ENCODE measurements at regions not wholly inside any gene's neighbourhood (a gene's known extent, or its start where the extent isn't known, plus 50 kb on each side); places are given as distances from the start of the nearest gene placed in this dataset.

- H3K4me1 Mint-ChIP-seq (ENCODE audit: low read depth) = peaks cover 18% of the 10 kb centered on the region
- intact Hi-C loops (cut with micrococcal nuclease) = no loop called here
- no peaks in the 10 kb centered on the region for H3K27me3 Mint-ChIP-seq (ENCODE audit: low read depth)
- DNase-seq = no peak
- H3K36me3 Mint-ChIP-seq (ENCODE audit: low read depth) = no peaks in the 10 kb centered on the region
- H3K27ac Mint-ChIP-seq = no peak overlapping the region
- CTCF ChIA-PET = no interaction called here
- no peaks in the 10 kb centered on the region for H3K9me3 Mint-ChIP-seq
- no peak overlapping the region for H3K4me3 Mint-ChIP-seq
Measured at GRCh38 chr12:89892436-89892835, 183.8 kb upstream of the ATP2B1 start.

GRCh38 chr12:89891933-89892332 lies 183.3 kb upstream of the ATP2B1 start:
- Mint-ChIP-seq H3K4me1 (ENCODE audit: low read depth) (peaks cover 13% of the 10 kb centered on the region), H3K9me3 (no peaks in the 10 kb centered on the region), H3K27ac (no peak overlapping the region), H3K27me3 (ENCODE audit: low read depth) (no peaks in the 10 kb centered on the region), H3K36me3 (ENCODE audit: low read depth) (no peaks in the 10 kb centered on the region), H3K4me3 (no peak overlapping the region)
- intact Hi-C loops (cut with micrococcal nuclease) = no loop called here
- CTCF ChIA-PET = no interaction called here
- DNase-seq = no peak

GRCh38 chr12:89890161-89890560 lies 181.5 kb upstream of the ATP2B1 start:
- H3K27me3 Mint-ChIP-seq (ENCODE audit: low read depth) = no peaks in the 10 kb centered on the region
- intact Hi-C loops (cut with micrococcal nuclease) = no loop called here
- CTCF ChIA-PET = no interaction called here
- no peak overlapping the region for H3K27ac Mint-ChIP-seq
- DNase-seq = no peak
- H3K9me3 Mint-ChIP-seq = no peaks in the 10 kb centered on the region
- H3K4me3 Mint-ChIP-seq = no peak overlapping the region
- H3K4me1 Mint-ChIP-seq (ENCODE audit: low read depth) = peaks cover 12% of the 10 kb centered on the region
- H3K36me3 Mint-ChIP-seq (ENCODE audit: low read depth) = no peaks in the 10 kb centered on the region

GRCh38 chr12:89889062-89889461 lies 180.4 kb upstream of the ATP2B1 start:
- CTCF ChIA-PET = no interaction called here
- intact Hi-C loops (cut with micrococcal nuclease) = loop anchor here (10.0 kb wide), 1 partner anchor 396 kb away; no protein-coding TSS in a partner anchor
- Mint-ChIP-seq H3K36me3 (ENCODE audit: low read depth) (no peaks in the 10 kb centered on the region), H3K27me3 (ENCODE audit: low read depth) (no peaks in the 10 kb centered on the region), H3K9me3 (no peaks in the 10 kb centered on the region), H3K4me1 (ENCODE audit: low read depth) (peaks cover 6% of the 10 kb centered on the region), H3K27ac (no peak overlapping the region), H3K4me3 (no peak overlapping the region)
- no peak for DNase-seq

DNA sequence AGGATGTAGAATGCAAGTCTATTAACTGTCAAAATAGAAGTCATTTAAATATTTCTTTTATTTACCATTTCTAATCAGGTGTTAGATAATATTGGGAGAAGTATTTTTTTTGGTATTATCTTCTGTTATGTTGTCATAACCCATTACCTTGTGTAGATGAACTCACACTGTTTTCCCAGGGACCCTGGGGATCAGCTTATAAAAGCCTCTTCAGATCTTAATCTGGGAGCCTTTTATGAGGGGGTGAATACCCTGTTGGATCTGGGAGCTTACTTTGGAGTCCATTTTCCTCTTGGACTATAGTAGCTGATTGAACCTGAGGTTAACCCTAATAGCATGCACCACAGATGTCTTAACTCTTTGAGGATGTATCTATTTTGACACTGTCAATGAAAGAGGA lies 176.3 kb upstream of the ATP2B1 start:
- Mint-ChIP-seq H3K27ac (no peak overlapping the region), H3K27me3 (ENCODE audit: low read depth) (no peaks in the 10 kb centered on the region), H3K4me3 (no peak overlapping the region), H3K36me3 (ENCODE audit: low read depth) (peaks cover 2% of the 10 kb centered on the region), H3K9me3 (no peaks in the 10 kb centered on the region), H3K4me1 (ENCODE audit: low read depth) (peaks cover 34% of the 10 kb centered on the region)
- CTCF ChIA-PET = interaction anchor here (0.5 to 1.2 kb wide), 2 partner anchors 47 to 50 kb away, joined by 3 read pairs; no protein-coding TSS in a partner anchor
- no peak for DNase-seq
- intact Hi-C loops (cut with micrococcal nuclease) = loop anchor here (5.0 to 10.0 kb wide), 4 partner anchors 288 to 723 kb away; partner anchors contain the start of gene DUSP6

DNA sequence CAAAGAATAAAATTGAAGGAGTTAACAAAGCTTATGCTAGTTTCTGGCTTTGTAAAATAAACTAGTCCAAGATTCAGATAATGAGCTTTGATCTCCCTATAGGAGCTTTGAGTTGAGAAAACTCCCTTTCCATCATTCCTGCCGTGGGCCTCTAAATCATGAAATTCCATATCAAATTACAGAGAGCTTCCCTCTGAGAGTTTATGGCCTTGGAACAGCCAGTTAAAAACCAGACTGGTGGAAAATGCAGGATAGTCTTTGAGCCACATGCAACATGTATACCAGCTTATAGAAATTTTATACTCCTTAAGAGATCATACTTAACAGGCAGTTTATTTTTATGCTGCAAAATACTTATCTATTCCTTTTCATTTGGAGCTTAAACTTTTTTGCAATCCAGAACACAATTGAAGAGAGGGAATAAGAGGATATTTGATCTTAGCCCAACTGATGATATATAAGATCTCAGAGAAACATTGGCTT lies 175.8 kb upstream of the ATP2B1 start:
- CTCF ChIA-PET = interaction anchor here (1.2 kb wide), 1 partner anchor 46 kb away, joined by 3 read pairs; no protein-coding TSS in a partner anchor
- peaks cover 2% of the 10 kb centered on the region for H3K36me3 Mint-ChIP-seq (ENCODE audit: low read depth)
- peaks cover 36% of the 10 kb centered on the region for H3K4me1 Mint-ChIP-seq (ENCODE audit: low read depth)
- H3K27me3 Mint-ChIP-seq (ENCODE audit: low read depth) = no peaks in the 10 kb centered on the region
- H3K27ac Mint-ChIP-seq = no peak overlapping the region
- no peak overlapping the region for H3K4me3 Mint-ChIP-seq
- H3K9me3 Mint-ChIP-seq = no peaks in the 10 kb centered on the region
- DNase-seq = no peak
- intact Hi-C loops (cut with micrococcal nuclease) = loop anchor here (5.0 to 10.0 kb wide), 4 partner anchors 287 to 722 kb away; partner anchors contain the start of gene DUSP6

GRCh38 chr12:89883630-89884389 lies 175.2 kb upstream of the ATP2B1 start:
- CTCF ChIA-PET = no interaction called here
- H3K27me3 Mint-ChIP-seq (ENCODE audit: low read depth) = no peaks in the 10 kb centered on the region
- H3K4me1 Mint-ChIP-seq (ENCODE audit: low read depth) = peaks cover 40% of the 10 kb centered on the region
- DNase-seq = no peak
- peaks cover 2% of the 10 kb centered on the region for H3K36me3 Mint-ChIP-seq (ENCODE audit: low read depth)
- intact Hi-C loops (cut with micrococcal nuclease) = loop anchor here (2.0 to 10.0 kb wide), 5 partner anchors 287 to 722 kb away; partner anchors contain the start of gene DUSP6
- no peak overlapping the region for H3K4me3 Mint-ChIP-seq
- H3K27ac Mint-ChIP-seq = no peak overlapping the region
- no peaks in the 10 kb centered on the region for H3K9me3 Mint-ChIP-seq

DNA sequence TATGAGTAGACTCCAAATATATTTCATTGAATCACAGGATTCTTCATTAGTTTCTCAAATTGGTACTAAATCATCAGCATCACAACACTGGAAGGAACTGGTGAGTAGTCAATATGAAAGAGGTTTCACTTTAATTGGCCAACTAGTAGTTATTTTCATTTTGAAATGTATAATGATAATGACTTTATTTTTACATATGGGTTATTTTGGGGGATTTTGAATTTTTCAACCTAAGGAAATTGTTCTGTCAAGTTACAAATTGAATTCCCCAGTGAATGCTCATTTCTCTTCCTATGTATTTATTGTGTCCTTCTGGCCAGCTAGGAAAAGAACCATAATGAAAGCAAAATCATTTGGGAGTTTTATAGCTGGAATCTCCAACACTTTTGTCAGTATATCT lies 174.2 kb upstream of the ATP2B1 start:
- H3K36me3 Mint-ChIP-seq (ENCODE audit: low read depth) = peaks cover 2% of the 10 kb centered on the region
- H3K27ac Mint-ChIP-seq = no peak overlapping the region
- CTCF ChIA-PET = no interaction called here
- no peaks in the 10 kb centered on the region for H3K9me3 Mint-ChIP-seq
- H3K4me1 Mint-ChIP-seq (ENCODE audit: low read depth) = peaks cover 42% of the 10 kb centered on the region
- intact Hi-C loops (cut with micrococcal nuclease) = loop anchor here (1.0 to 10.0 kb wide), 6 partner anchors 26 to 720 kb away; partner anchors contain the start of gene DUSP6
- no peak for DNase-seq
- H3K4me3 Mint-ChIP-seq = no peak overlapping the region
- no peaks in the 10 kb centered on the region for H3K27me3 Mint-ChIP-seq (ENCODE audit: low read depth)

- CTCF ChIA-PET = no interaction called here
- intact Hi-C loops (cut with micrococcal nuclease) = loop anchor here (1.0 to 10.0 kb wide), 6 partner anchors 26 to 720 kb away; partner anchors contain the start of gene DUSP6
- no peak overlapping the region for H3K4me3 Mint-ChIP-seq
- peaks cover 42% of the 10 kb centered on the region for H3K4me1 Mint-ChIP-seq (ENCODE audit: low read depth)
- H3K36me3 Mint-ChIP-seq (ENCODE audit: low read depth) = peaks cover 2% of the 10 kb centered on the region
- H3K27me3 Mint-ChIP-seq (ENCODE audit: low read depth) = no peaks in the 10 kb centered on the region
- peak overlapping the region; percentile 63 for H3K27ac Mint-ChIP-seq
- no peaks in the 10 kb centered on the region for H3K9me3 Mint-ChIP-seq
- peak; percentile 53 for DNase-seq
Measured at GRCh38 chr12:89882050-89882449, 173.4 kb upstream of the ATP2B1 start.

GRCh38 chr12:89880690-89881350 lies 172.2 kb upstream of the ATP2B1 start:
- Mint-ChIP-seq H3K27me3 (ENCODE audit: low read depth) (no peaks in the 10 kb centered on the region), H3K9me3 (no peaks in the 10 kb centered on the region), H3K4me1 (ENCODE audit: low read depth) (peaks cover 42% of the 10 kb centered on the region), H3K27ac (peak overlapping the region; percentile 67), H3K4me3 (no peak overlapping the region), H3K36me3 (ENCODE audit: low read depth) (peaks cover 2% of the 10 kb centered on the region)
- intact Hi-C loops (cut with micrococcal nuclease) = loop anchor here (1.0 to 10.0 kb wide), 12 partner anchors 18 to 1846 kb away; partner anchors contain the start of gene DUSP6
- DNase-seq = peak; percentile 70
- CTCF ChIA-PET = no interaction called here

GRCh38 chr12:89879766-89880165 lies 171.1 kb upstream of the ATP2B1 start:
- no peak overlapping the region for H3K4me3 Mint-ChIP-seq
- CTCF ChIA-PET = no interaction called here
- intact Hi-C loops (cut with micrococcal nuclease) = loop anchor here (1.0 to 10.0 kb wide), 11 partner anchors 16 to 1845 kb away; partner anchors contain the start of gene DUSP6
- no peak for DNase-seq
- H3K9me3 Mint-ChIP-seq = no peaks in the 10 kb centered on the region
- peaks cover 42% of the 10 kb centered on the region for H3K4me1 Mint-ChIP-seq (ENCODE audit: low read depth)
- H3K36me3 Mint-ChIP-seq (ENCODE audit: low read depth) = peaks cover 2% of the 10 kb centered on the region
- no peak overlapping the region for H3K27ac Mint-ChIP-seq
- no peaks in the 10 kb centered on the region for H3K27me3 Mint-ChIP-seq (ENCODE audit: low read depth)

GRCh38 chr12:89878950-89879349 lies 170.3 kb upstream of the ATP2B1 start:
- no peak overlapping the region for H3K27ac Mint-ChIP-seq
- H3K4me3 Mint-ChIP-seq = no peak overlapping the region
- no peaks in the 10 kb centered on the region for H3K9me3 Mint-ChIP-seq
- intact Hi-C loops (cut with micrococcal nuclease) = no loop called here
- CTCF ChIA-PET = no interaction called here
- peaks cover 40% of the 10 kb centered on the region for H3K4me1 Mint-ChIP-seq (ENCODE audit: low read depth)
- peaks cover 2% of the 10 kb centered on the region for H3K36me3 Mint-ChIP-seq (ENCODE audit: low read depth)
- no peaks in the 10 kb centered on the region for H3K27me3 Mint-ChIP-seq (ENCODE audit: low read depth)
- DNase-seq = no peak
